T-cell (primary cell): ENCODE measurements at regions not wholly inside any gene's neighbourhood (a gene's known extent, or its start where the extent isn't known, plus 50 kb on each side); places are given as distances from the start of the nearest gene placed in this dataset.
A peak's percentile ranks its signal among the peaks of the same experiment; 100 is the strongest.
"Not testable (repeated sequence)": the region's sequence is repeated elsewhere in the genome, so short reads cannot be mapped to it uniquely, and the experiment has no call there.

ENCODE experiments used
- ATAC-seq, 4 experiments: fragments of 200-7000 bp in 3 of 4; fragments of 150-1000 bp in 1 of 4; cut with Tn5 transposase; replicated peaks in 1 of 4; 1 replicate in 3 of 4; 2 replicates in 1 of 4; pipeline ENCODE4 v1.10.0; 2021; ENCODE audit warnings: moderate library complexity in 3 of 4, mild to moderate bottlenecking in 2 of 4, moderate number of reproducible peaks in 1 of 4
- CTCF ChIA-PET, 2 donors: fragments of 300-600 bp; sonication (Branson Sonifier 250); formaldehyde crosslinking; loops; one replicate each; lab custom pipeline; 2022; ENCODE audit warnings: antibody characterized with exemption in 2 of 2; lab: Charles Lee
- POLR2A ChIA-PET, 2 donors: fragments of 300-600 bp; sonication (Branson Sonifier 250); formaldehyde crosslinking; loops; one replicate each; lab custom pipeline; 2022; ENCODE audit warnings: antibody characterized with exemption in 2 of 2; lab: Charles Lee
- DNase-seq, 35 experiments: peaks; one replicate each; pipeline versions ENCODE4 v3.0.0 to v3.0.0-alpha.2; 2013 to 2023
- H3K27ac ChIP-seq: one replicate; pipeline ENCODE4 v1.5.1; 2013; ENCODE audit warnings: low read length
- H3K27me3 ChIP-seq, 2 experiments: replicated peaks in 1 of 2; 1 replicate in 1 of 2; 2 replicates in 1 of 2; pipeline versions ENCODE4 v1.6.1 to v1.7.0; 2013; ENCODE audit warnings: low read length in 1 of 2, mixed read lengths in 1 of 2; ENCODE audit not compliant: control insufficient read depth in 2 of 2, insufficient read depth in 2 of 2; ENCODE audit errors: extremely low read depth in 1 of 2
- H3K36me3 ChIP-seq, 2 donors: 1 replicate in 1 of 2; 2 replicates in 1 of 2; pipeline versions ENCODE4 v1.6.1 to v1.7.0; 2013; ENCODE audit warnings: low read length in 1 of 2; ENCODE audit not compliant: control insufficient read depth in 2 of 2, insufficient read depth in 1 of 2; ENCODE audit errors: extremely low read depth in 1 of 2
- H3K4me1 ChIP-seq, 2 experiments: 1 replicate in 1 of 2; 2 replicates in 1 of 2; pipeline versions ENCODE4 v1.6.1 to v1.7.0; 2013; ENCODE audit warnings: low read length in 2 of 2, mixed read lengths in 1 of 2; ENCODE audit not compliant: insufficient read depth in 2 of 2, control insufficient read depth in 1 of 2; ENCODE audit errors: extremely low read depth in 1 of 2
- H3K4me3 ChIP-seq, 2 donors: 1 replicate in 1 of 2; 2 replicates in 1 of 2; pipeline versions ENCODE4 v1.5.1 to v1.7.0; 2013; ENCODE audit warnings: mild to moderate bottlenecking in 2 of 2, low read length in 1 of 2, moderate library complexity in 1 of 2; ENCODE audit not compliant: control insufficient read depth in 1 of 2; ENCODE audit errors: extremely low read depth in 1 of 2
- H3K9me3 ChIP-seq: 2 replicates; pipeline ENCODE4 v1.7.0; 2013
- H3K27ac Mint-ChIP-seq, 2 donors: one replicate each; pipeline ENCODE4 v1.8.0; 2020 to 2021; ENCODE audit warnings: mild to moderate bottlenecking in 2 of 2, mixed read lengths in 2 of 2
- H3K27me3 Mint-ChIP-seq, 2 donors: one replicate each; pipeline ENCODE4 v1.8.0; 2021 to 2022; ENCODE audit warnings: mixed read lengths in 2 of 2
- H3K36me3 Mint-ChIP-seq: one replicate; pipeline ENCODE4 v1.8.0; 2021; ENCODE audit warnings: mixed read lengths
- H3K4me1 Mint-ChIP-seq, 3 donors: one replicate each; pipeline ENCODE4 v1.8.0; 2020 to 2022; ENCODE audit warnings: mixed read lengths in 3 of 3, mild to moderate bottlenecking in 1 of 3
- H3K4me3 Mint-ChIP-seq, 3 donors: one replicate each; pipeline ENCODE4 v1.8.0; 2020 to 2022; ENCODE audit warnings: mild to moderate bottlenecking in 3 of 3, mixed read lengths in 3 of 3, moderate library complexity in 3 of 3
- H3K9me3 Mint-ChIP-seq, 3 donors: one replicate each; pipeline ENCODE4 v1.8.0; 2020 to 2022; ENCODE audit warnings: mixed read lengths in 3 of 3
- WGBS: methylation state at CpG from one replicate; pipeline ENCODE4 v1.1.5; 2013; ENCODE audit warnings: missing lambda C conversion rate; ENCODE audit not compliant: insufficient coverage; 5-methylcytosine and 5-hydroxymethylcytosine counted together

DNA sequence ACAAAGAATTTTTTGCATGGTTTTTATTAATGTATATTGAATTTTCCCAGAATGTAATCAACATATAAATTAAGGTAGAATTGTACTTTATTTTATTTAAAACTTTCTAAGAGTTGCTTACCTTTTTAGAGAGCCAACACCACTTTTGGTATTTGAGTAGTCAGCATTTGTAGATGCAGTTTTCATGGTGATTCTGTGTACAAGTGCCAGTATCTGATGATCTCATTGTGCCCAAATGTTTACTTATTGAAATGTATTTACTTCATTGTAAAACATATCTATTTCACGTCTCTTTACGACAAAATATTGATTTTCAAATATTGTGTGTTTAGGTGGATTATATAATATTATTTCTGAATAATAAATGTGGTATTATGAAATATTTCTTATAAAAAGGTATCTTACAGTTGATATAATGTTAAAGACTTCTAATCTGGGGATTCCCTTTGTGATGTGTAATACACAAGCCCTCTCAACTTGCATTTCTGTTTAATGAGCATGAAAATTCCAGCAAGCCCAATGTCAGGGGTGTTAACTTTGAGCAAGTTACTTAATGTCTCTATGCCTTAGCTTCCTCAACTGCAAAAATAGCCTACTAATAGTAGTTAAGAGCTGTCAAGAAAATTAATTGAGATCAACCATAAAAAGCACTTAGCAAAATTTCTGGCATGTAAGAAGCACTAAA, 141.8 kb upstream of the ZNF648 start:
- no peaks in the 10 kb centered on the region for H3K9me3 Mint-ChIP-seq
- ChIA-PET CTCF (no interaction called here), POLR2A (no interaction called here)
- Histone ChIP-seq H3K27ac (no peak overlapping the region), H3K4me1 (peaks cover 0 to 8% of the 10 kb centered on the region in 2 experiments), H3K4me3 (no peak overlapping the region), H3K9me3 (no peaks in the 10 kb centered on the region), H3K36me3 (no peaks in the 10 kb centered on the region), H3K27me3 (peaks cover 0 to 7% of the 10 kb centered on the region in 2 experiments)
- peaks cover 0 to 2% (median 0%) of the 10 kb centered on the region in 3 donors for H3K4me1 Mint-ChIP-seq
- DNase-seq, result no peak
- H3K27me3 Mint-ChIP-seq, result no peaks in the 10 kb centered on the region
- no CpG with 5 or more reads among the region's 2 CpGs for WGBS
- ATAC-seq, result no peak
- H3K4me3 Mint-ChIP-seq, result no peak overlapping the region
- H3K27ac Mint-ChIP-seq, result no peak overlapping the region
- H3K36me3 Mint-ChIP-seq, result no peaks in the 10 kb centered on the region

DNA sequence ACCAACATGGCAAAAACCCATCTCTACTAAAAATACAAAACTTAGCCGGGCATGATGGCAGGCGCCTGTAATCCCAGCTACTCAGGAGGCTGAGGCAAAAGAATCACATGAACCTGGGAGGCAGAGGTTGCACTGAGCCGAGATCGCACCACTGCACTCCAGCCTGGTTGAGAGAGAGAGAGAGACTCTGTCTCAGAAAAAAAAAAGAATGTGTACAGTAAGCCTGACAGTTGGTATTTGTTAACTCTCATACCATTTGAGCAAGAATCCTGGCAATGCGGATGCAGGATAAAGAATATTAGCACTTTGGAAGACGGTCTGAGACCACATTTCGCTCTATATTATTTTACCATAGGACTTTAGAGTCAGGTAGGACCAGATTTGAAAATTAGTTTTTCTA, 140.0 kb upstream of the ZNF648 start:
- H3K27me3 ChIP-seq, H3K9me3 Mint-ChIP-seq, POLR2A ChIA-PET, H3K9me3 ChIP-seq, DNase-seq, H3K36me3 Mint-ChIP-seq, CTCF ChIA-PET, H3K4me3 Mint-ChIP-seq, H3K36me3 ChIP-seq, ATAC-seq, H3K27ac ChIP-seq, H3K4me3 ChIP-seq, H3K4me1 ChIP-seq, H3K4me1 Mint-ChIP-seq, H3K27me3 Mint-ChIP-seq, H3K27ac Mint-ChIP-seq: not testable (repeated sequence)
- WGBS, result 94% methylated on average over 3 of the region's 7 CpGs

DNA sequence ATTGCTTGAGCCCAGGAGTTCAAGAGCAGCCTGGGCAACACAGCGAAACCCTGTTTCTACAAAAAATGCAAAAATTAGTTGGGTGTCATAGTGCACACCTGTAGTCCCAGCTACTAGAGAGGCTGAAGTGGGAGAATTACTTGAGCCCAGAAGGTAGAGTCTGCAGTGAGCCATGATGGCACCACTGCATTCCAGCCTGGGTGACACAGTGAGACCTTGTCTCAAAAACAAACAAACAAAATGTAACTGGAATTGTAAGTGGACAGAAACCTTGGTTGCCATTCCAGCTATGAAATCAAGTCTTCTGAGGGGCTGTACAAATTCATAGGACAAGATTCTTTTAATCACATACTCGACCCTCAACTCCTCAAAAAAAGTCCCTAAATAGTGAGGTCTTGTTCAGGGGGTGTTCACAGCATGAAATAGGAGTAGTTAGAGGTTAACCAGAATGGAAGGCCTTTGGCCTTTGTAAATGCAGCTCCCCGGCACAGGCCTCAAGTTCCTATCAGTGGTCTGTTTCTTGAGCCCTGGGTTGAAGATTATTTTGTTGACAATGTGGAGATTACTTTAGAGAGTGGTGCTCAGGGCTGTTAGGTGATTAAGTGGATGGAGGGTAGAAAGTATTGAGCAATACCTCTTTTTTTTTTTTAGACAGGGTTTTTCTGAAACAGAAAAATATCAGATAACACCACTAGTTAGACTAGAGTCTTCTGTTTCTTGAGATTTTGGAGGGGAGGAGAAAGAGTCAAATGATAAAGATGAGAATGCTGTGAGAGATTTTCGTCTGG, 138.7 kb upstream of the ZNF648 start:
- CTCF ChIA-PET, result interaction anchor here in 1 of 2 donors (0.5 to 0.6 kb wide), 2 partner anchors 71 to 195 kb away, joined by 3 to 18 read pairs; no protein-coding TSS in a partner anchor

DNA sequence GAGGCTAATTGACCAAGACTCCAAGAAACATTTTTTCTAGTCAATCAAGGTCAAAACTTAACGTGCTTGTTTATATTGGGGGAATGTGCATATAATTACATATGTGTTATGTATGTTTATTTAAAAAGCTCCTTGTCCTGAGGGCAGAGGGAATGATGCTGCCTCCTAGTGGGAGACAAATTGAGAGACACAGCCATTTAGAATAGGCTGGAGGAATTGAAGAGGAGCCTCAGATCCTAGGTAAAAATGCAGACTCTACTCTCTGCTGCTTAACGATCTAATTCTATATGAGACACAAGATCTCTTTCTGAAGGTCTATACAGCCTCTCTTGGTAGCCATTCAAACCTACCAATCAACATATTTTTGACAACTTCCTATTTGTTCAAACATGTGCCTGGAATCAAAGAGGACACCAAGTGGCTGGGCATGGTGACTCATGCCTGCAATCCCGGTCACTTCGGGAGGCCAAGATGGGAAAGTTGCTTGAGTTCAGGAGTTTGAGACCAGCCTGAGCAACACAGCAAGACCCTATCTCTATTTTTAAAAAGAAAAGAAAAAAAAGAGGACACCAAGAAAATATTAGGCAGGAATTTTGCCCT, 136.6 kb upstream of the ZNF648 start:
- no peaks in the 10 kb centered on the region for H3K27me3 ChIP-seq
- no peaks in the 10 kb centered on the region for H3K9me3 ChIP-seq
- ChIA-PET CTCF (interaction anchor here in 1 of 2 donors (0.6 to 1.0 kb wide), 2 partner anchors 55 to 166 kb away, joined by 3 read pairs; no protein-coding TSS in a partner anchor), POLR2A (no interaction called here)
- no CpG with 5 or more reads among the region's 4 CpGs for WGBS
- Mint-ChIP-seq H3K4me1 (no peaks in the 10 kb centered on the region), H3K4me3 (no peak overlapping the region), H3K9me3 (no peaks in the 10 kb centered on the region), H3K27ac (no peak overlapping the region), H3K36me3 (no peaks in the 10 kb centered on the region), H3K27me3 (peaks cover 0 to 4% of the 10 kb centered on the region in 2 donors)
- no peak overlapping the region for H3K4me3 ChIP-seq
- ATAC-seq (no peak), DNase-seq (peak in 1 of 35 experiments; percentile 9)
- H3K4me1 ChIP-seq, result no peaks in the 10 kb centered on the region
- no peaks in the 10 kb centered on the region for H3K36me3 ChIP-seq
- no peak overlapping the region for H3K27ac ChIP-seq

More for the DNA sequence above, 138.7 kb upstream of the ZNF648 start:
- no peak for ATAC-seq
- H3K9me3 ChIP-seq, result no peaks in the 10 kb centered on the region
- no peak for DNase-seq
- POLR2A ChIA-PET, result no interaction called here
- Mint-ChIP-seq H3K9me3 (no peaks in the 10 kb centered on the region), H3K36me3 (no peaks in the 10 kb centered on the region), H3K4me1 (no peaks in the 10 kb centered on the region), H3K27ac (no peak overlapping the region), H3K27me3 (peaks cover 0 to 4% of the 10 kb centered on the region in 2 donors), H3K4me3 (no peak overlapping the region)
- 83% methylated on average over 1 of the region's 4 CpGs for WGBS
- H3K27ac ChIP-seq, result no peak overlapping the region
- no peak overlapping the region for H3K4me3 ChIP-seq
- H3K36me3 ChIP-seq, result no peaks in the 10 kb centered on the region
- no peaks in the 10 kb centered on the region for H3K27me3 ChIP-seq
- no peaks in the 10 kb centered on the region for H3K4me1 ChIP-seq

DNA sequence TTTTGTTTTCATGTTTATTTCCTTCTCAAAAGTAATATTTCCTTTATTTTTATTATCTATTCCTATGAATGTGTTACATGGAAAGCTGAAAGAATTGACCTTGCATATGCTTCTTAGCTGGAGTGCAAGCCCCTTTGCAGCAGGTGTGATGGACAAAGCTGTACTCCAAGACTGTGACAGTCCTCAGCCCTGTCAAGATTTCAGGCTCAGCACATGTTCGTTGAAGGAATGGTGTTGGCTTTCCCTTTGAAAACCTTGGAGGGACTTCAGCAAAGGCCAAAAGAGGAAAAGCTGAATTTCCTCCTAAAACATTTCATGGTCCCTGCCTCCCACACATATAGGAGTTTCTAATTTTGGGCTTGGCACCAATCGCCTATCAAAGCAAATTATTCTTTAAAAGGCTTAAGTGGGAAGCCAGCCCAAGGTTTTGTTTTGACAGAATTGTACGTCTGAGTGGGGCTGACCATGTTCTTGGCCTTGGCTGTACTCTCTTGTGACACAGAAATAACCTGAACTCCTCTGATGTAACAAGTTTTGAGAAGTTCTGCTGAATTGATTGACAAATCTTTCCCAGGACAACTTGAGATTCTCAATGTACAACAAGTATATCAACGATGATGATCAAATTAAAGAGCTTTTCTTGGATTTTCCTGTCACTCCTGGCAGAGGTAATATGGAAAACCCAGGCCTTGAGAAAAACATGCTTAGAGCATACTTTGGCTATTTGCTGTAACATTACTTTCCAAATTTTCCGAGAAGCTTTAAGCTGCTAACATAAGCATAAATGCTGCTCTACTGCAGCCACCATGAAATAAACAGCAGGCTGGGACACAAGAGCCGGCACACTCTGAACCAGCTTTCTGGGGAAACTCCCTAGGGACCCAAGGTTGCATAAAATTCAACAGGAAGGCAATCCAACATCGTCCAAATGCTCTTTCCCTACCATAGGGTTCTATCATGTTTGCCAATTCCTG, 135.7 kb upstream of the ZNF648 start:
- Mint-ChIP-seq H3K27me3 (peaks cover under 1 to 4% of the 10 kb centered on the region in 2 donors), H3K4me1 (no peaks in the 10 kb centered on the region), H3K36me3 (no peaks in the 10 kb centered on the region), H3K4me3 (no peak overlapping the region), H3K27ac (no peak overlapping the region), H3K9me3 (no peaks in the 10 kb centered on the region)
- ATAC-seq (no peak), DNase-seq (no peak)
- 75% methylated on average over 3 of the region's 7 CpGs for WGBS
- Histone ChIP-seq H3K27ac (no peak overlapping the region), H3K36me3 (no peaks in the 10 kb centered on the region), H3K27me3 (no peaks in the 10 kb centered on the region), H3K4me3 (no peak overlapping the region), H3K4me1 (no peaks in the 10 kb centered on the region), H3K9me3 (no peaks in the 10 kb centered on the region)
- ChIA-PET CTCF (interaction anchor here (0.6 to 1.1 kb wide), 5 partner anchors 9 to 200 kb away, joined by 3 read pairs; no protein-coding TSS in a partner anchor), POLR2A (interaction anchor here in 1 of 2 donors (0.6 kb wide), 1 partner anchor 1910 kb away, joined by 12 read pairs; no protein-coding TSS in a partner anchor)
